Activated B cell treated with CpG ODN at 0.5 μM for 24 hours (primary cell): ENCODE measurements at regions not wholly inside any gene's neighbourhood (a gene's known extent, or its start where the extent isn't known, plus 50 kb on each side); places are given as distances from the start of the nearest gene placed in this dataset.

Experiments used
- ATAC-seq: fragments of 200-7000 bp; cut with Tn5 transposase; one replicate; pipeline ENCODE4 v1.10.0; 2021; ENCODE audit warnings: low read depth, mild to moderate bottlenecking, moderate library complexity
- CTCF ChIA-PET: fragments of 350-600 bp; sonication (Branson Sonifier 250); formaldehyde crosslinking; loops from one replicate; lab custom pipeline; 2021; ENCODE audit warnings: antibody characterized with exemption; lab: Charles Lee
- POLR2A ChIA-PET: fragments of 350-600 bp; sonication (Branson Sonifier 250); formaldehyde crosslinking; loops from one replicate; lab custom pipeline; 2021; ENCODE audit warnings: antibody characterized with exemption; lab: Charles Lee
- DNase-seq: peaks from one replicate; pipeline ENCODE4 v3.0.0; 2022
- H3K27ac Mint-ChIP-seq: one replicate; pipeline ENCODE4 v1.8.0; 2020; ENCODE audit warnings: mixed read lengths
- H3K27me3 Mint-ChIP-seq: one replicate; pipeline ENCODE4 v1.8.0; 2021; ENCODE audit warnings: mixed read lengths
- H3K36me3 Mint-ChIP-seq: one replicate; pipeline ENCODE4 v1.8.0; 2021; ENCODE audit warnings: low read depth, mixed read lengths
- H3K4me1 Mint-ChIP-seq: one replicate; pipeline ENCODE4 v1.8.0; 2021; ENCODE audit warnings: mixed read lengths
- H3K4me3 Mint-ChIP-seq: one replicate; pipeline ENCODE4 v1.8.0; 2020; ENCODE audit warnings: mild to moderate bottlenecking, mixed read lengths
- H3K9me3 Mint-ChIP-seq: one replicate; pipeline ENCODE4 v1.8.0; 2020; ENCODE audit warnings: mixed read lengths
- intact Hi-C: fragments of 100-400 bp; cut with micrococcal nuclease; formaldehyde crosslinking; loops from one replicate; pipeline ENCODE4 v1.15.1; 2024
- TF ChIP-seq, protein P1 (sequence below): fragments of 200-600 bp; IDR thresholded peaks from one replicate; pipeline ENCODE4 v1.8.0; 2022; ENCODE audit warnings: antibody characterized with exemption, mild to moderate bottlenecking

- no peaks in the 10 kb centered on the region for H3K36me3 Mint-ChIP-seq
- H3K4me3 Mint-ChIP-seq = no peak overlapping the region
- DNase-seq (no peak), ATAC-seq (no peak)
- TF ChIP-seq, protein P1, sequence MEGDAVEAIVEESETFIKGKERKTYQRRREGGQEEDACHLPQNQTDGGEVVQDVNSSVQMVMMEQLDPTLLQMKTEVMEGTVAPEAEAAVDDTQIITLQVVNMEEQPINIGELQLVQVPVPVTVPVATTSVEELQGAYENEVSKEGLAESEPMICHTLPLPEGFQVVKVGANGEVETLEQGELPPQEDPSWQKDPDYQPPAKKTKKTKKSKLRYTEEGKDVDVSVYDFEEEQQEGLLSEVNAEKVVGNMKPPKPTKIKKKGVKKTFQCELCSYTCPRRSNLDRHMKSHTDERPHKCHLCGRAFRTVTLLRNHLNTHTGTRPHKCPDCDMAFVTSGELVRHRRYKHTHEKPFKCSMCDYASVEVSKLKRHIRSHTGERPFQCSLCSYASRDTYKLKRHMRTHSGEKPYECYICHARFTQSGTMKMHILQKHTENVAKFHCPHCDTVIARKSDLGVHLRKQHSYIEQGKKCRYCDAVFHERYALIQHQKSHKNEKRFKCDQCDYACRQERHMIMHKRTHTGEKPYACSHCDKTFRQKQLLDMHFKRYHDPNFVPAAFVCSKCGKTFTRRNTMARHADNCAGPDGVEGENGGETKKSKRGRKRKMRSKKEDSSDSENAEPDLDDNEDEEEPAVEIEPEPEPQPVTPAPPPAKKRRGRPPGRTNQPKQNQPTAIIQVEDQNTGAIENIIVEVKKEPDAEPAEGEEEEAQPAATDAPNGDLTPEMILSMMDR = no peak
- intact Hi-C loops = no loop called here
- no peak overlapping the region for H3K27ac Mint-ChIP-seq
- ChIA-PET CTCF (no interaction called here), POLR2A (no interaction called here)
- H3K9me3 Mint-ChIP-seq = no peaks in the 10 kb centered on the region
- no peaks in the 10 kb centered on the region for H3K27me3 Mint-ChIP-seq
- no peaks in the 10 kb centered on the region for H3K4me1 Mint-ChIP-seq
Measured at GRCh38 chr1:82181846-82182245, 381.1 kb downstream of the ADGRL2 start.

DNA sequence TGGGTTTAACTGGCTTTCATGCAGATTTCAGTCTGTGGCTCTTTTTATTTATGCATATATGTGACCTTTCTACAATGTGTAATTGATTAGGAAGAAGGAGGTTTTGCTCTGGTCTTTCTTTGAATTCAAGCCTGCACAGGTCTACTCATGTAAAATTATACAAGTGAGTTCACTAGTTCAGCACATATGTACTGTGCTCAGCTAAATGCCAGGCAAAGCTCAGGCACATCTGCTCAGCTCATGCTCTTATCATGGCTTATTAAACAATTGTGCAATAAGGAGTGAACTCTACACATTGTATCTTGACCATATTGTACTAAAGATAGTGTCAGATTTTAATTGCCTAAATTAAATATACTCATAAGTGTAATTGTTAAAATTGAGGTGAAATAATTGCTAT lies 378.4 kb downstream of the ADGRL2 start:
- Mint-ChIP-seq H3K36me3 (no peaks in the 10 kb centered on the region), H3K9me3 (no peaks in the 10 kb centered on the region), H3K4me3 (no peak overlapping the region), H3K27me3 (no peaks in the 10 kb centered on the region), H3K4me1 (no peaks in the 10 kb centered on the region), H3K27ac (no peak overlapping the region)
- CTCF ChIA-PET = no interaction called here
- POLR2A ChIA-PET = no interaction called here
- intact Hi-C loops = no loop called here
- ATAC-seq (no peak), DNase-seq (no peak)
- TF ChIP-seq, protein P1 = no peak

DNA sequence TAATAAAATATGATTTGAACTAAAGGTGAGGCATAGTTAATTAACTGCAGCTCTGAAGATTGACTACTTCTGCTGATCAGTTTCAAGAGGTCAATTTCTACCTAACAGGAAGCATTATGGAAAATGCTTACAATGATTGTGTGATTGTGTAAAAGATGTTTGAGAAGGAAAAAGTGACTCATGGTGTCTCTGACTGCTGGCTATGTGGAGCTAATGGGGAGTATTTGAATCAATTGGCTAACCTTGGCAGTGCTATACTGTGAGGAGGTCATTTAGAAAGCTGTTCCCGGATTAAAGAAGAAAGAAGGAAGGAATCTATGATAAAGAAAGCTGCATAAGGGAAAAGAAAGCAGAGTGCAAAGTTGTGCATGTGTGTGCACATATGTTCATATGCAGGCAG lies 376.5 kb downstream of the ADGRL2 start:
- no peak overlapping the region for H3K4me3 Mint-ChIP-seq
- intact Hi-C loops = no loop called here
- TF ChIP-seq, protein P1 = no peak
- no peak overlapping the region for H3K27ac Mint-ChIP-seq
- H3K27me3 Mint-ChIP-seq = no peaks in the 10 kb centered on the region
- H3K4me1 Mint-ChIP-seq = no peaks in the 10 kb centered on the region
- H3K9me3 Mint-ChIP-seq = no peaks in the 10 kb centered on the region
- CTCF ChIA-PET = no interaction called here
- ATAC-seq = no peak
- no peak for DNase-seq
- H3K36me3 Mint-ChIP-seq = no peaks in the 10 kb centered on the region
- POLR2A ChIA-PET = no interaction called here

- intact Hi-C loops = no loop called here
- H3K27me3 Mint-ChIP-seq = no peaks in the 10 kb centered on the region
- H3K27ac Mint-ChIP-seq = no peak overlapping the region
- no peak overlapping the region for H3K4me3 Mint-ChIP-seq
- ChIA-PET POLR2A (no interaction called here), CTCF (no interaction called here)
- H3K4me1 Mint-ChIP-seq = no peaks in the 10 kb centered on the region
- no peaks in the 10 kb centered on the region for H3K36me3 Mint-ChIP-seq
- DNase-seq = no peak
- peaks cover 3% of the 10 kb centered on the region for H3K9me3 Mint-ChIP-seq
- TF ChIP-seq, protein P1 = no peak
- no peak for ATAC-seq
Measured at GRCh38 chr1:82171955-82172354, 371.2 kb downstream of the ADGRL2 start.

GRCh38 chr1:82168482-82168881 lies 367.7 kb downstream of the ADGRL2 start:
- peaks cover 3% of the 10 kb centered on the region for H3K9me3 Mint-ChIP-seq
- ChIA-PET CTCF (no interaction called here), POLR2A (no interaction called here)
- H3K4me1 Mint-ChIP-seq = no peaks in the 10 kb centered on the region
- no peak for ATAC-seq
- DNase-seq = no peak
- TF ChIP-seq, protein P1 = no peak
- H3K27me3 Mint-ChIP-seq = no peaks in the 10 kb centered on the region
- no peak overlapping the region for H3K4me3 Mint-ChIP-seq
- no peaks in the 10 kb centered on the region for H3K36me3 Mint-ChIP-seq
- intact Hi-C loops = no loop called here
- no peak overlapping the region for H3K27ac Mint-ChIP-seq
